Activated CD8-positive, alpha-beta memory T cell treated with anti-CD3 and anti-CD28 coated beads for 36 hours (primary cell): ENCODE measurements at regions not wholly inside any gene's neighbourhood (a gene's known extent, or its start where the extent isn't known, plus 50 kb on each side); places are given as distances from the start of the nearest gene placed in this dataset.

ENCODE experiments used
- CTCF ChIA-PET: fragments of 350-600 bp; sonication (Branson Sonifier 250); formaldehyde crosslinking; loops from one replicate; lab custom pipeline; 2021; ENCODE audit warnings: antibody characterized with exemption; lab: Charles Lee
- POLR2A ChIA-PET: fragments of 350-600 bp; sonication (Branson Sonifier 250); formaldehyde crosslinking; loops from one replicate; lab custom pipeline; 2021; ENCODE audit warnings: antibody characterized with exemption; lab: Charles Lee

- ChIA-PET POLR2A (no interaction called here), CTCF (no interaction called here)
Measured at GRCh38 chr4:108529984-108530905, 90.1 kb upstream of the RPL34 start.

DNA sequence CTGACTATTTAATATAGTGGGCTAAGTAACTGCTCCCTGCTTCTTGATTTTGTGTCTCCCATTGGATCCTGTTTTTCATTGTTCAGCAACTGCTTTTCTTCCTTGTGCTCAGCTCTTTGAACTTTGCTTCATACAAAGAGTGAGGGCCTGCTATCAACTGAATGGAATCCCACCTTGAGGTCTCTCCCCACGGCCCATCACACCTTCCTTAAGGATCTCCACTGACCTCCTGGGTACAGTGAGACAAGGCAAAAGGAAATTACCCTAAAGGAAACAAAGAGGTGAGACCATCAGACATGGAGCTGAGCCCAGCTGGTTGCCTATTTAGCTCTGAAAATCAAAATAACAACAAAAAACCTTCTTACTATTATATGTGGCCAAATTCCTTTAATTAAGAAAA is 91.3 kb upstream of the RPL34 start:
- CTCF ChIA-PET, result interaction anchor here (0.5 kb wide), 1 partner anchor 27 kb away, joined by 3 read pairs; no protein-coding TSS in a partner anchor

GRCh38 chr4:108527723-108528122 is 92.7 kb upstream of the RPL34 start:
- ChIA-PET POLR2A (no interaction called here), CTCF (no interaction called here)

More for the DNA sequence above, 91.3 kb upstream of the RPL34 start:
- POLR2A ChIA-PET, result no interaction called here

DNA sequence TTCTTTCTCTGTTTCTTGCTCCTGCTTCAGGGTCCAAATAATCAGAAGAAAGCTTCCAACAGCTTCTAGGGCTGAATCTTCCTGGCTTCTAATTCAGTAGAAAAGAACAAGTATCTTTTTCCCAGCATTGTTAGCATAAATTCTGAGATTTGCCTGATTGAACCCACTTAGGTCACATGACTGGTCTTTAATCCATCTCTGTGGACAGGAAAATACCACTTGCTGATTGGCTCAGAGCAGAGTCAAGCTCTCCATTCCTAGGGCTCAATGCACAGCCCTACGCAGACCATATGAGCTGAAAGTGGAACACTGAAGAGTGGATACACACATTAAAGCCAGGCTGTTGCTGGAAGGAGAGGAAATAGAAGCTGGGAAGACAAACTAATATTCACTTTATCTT is 99.6 kb upstream of the RPL34 start:
- POLR2A ChIA-PET, result no interaction called here
- CTCF ChIA-PET, result no interaction called here

GRCh38 chr4:108519911-108520601 is 100.3 kb upstream of the RPL34 start:
- ChIA-PET CTCF (no interaction called here), POLR2A (no interaction called here)

- CTCF ChIA-PET, result no interaction called here
- POLR2A ChIA-PET, result no interaction called here
Measured at GRCh38 chr4:108519208-108519833, 101.1 kb upstream of the RPL34 start.

GRCh38 chr4:108512615-108513505 is 107.5 kb upstream of the RPL34 start:
- POLR2A ChIA-PET, result no interaction called here

DNA sequence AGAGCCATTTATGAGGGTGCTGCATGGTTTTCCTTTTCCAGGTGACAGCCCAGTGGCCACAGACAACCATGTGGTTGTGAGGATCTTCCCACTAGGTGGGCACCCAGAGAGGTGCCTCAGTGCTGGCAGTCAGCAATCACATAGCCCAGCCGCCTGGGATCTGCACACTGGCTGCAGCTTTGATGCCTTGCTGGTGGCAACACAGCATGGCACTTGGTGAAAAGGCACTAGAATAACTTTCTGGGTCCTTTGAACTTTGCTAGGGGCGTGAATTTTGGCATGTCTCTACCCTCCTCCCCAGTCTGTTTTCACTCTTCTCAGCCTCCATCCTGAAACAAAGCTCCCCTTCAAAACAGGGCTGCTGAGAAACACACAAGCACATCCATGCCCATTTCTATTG is 108.8 kb upstream of the RPL34 start:
- CTCF ChIA-PET, result no interaction called here
- POLR2A ChIA-PET, result no interaction called here

More at GRCh38 chr4:108512615-108513505, 107.5 kb upstream of the RPL34 start:
- CTCF ChIA-PET, result interaction anchor here (0.7 kb wide), 1 partner anchor 494 kb away, joined by 3 read pairs; no protein-coding TSS in a partner anchor

DNA sequence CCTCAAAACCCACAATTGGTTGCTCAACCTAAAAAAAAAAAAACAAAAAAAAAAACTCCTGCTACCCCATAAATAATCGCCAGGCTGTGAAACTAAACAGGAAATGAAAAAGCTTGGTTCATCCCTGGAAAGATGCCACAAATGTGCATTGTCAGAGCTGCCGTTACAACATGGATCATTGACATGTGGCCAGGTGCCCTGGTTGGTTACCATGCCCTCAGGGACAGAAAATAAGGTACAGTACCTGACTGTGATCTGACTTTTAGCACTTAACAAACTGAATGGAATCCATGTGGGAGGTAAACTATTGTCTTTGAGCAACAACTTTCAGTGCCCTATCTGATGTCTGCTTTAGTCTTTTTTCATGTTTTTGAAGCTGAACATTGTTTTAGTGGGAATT is 118.0 kb upstream of the RPL34 start:
- CTCF ChIA-PET, result interaction anchor here (0.7 to 1.0 kb wide), 3 partner anchors 10 to 56 kb away, joined by 3 to 4 read pairs (median 3); no protein-coding TSS in a partner anchor
- POLR2A ChIA-PET, result interaction anchor here (0.6 kb wide), 1 partner anchor 342 kb away, joined by 3 read pairs; no protein-coding TSS in a partner anchor

- POLR2A ChIA-PET, result interaction anchor here (0.7 kb wide), 1 partner anchor 237 kb away, joined by 5 read pairs; no protein-coding TSS in a partner anchor
- CTCF ChIA-PET, result interaction anchor here (0.7 kb wide), 1 partner anchor 549 kb away, joined by 3 read pairs; no protein-coding TSS in a partner anchor
Measured at GRCh38 chr4:108498925-108499324, 121.5 kb upstream of the RPL34 start.

- POLR2A ChIA-PET, result no interaction called here
- CTCF ChIA-PET, result no interaction called here
Measured at GRCh38 chr4:108493596-108493931, 126.8 kb upstream of the RPL34 start.

DNA sequence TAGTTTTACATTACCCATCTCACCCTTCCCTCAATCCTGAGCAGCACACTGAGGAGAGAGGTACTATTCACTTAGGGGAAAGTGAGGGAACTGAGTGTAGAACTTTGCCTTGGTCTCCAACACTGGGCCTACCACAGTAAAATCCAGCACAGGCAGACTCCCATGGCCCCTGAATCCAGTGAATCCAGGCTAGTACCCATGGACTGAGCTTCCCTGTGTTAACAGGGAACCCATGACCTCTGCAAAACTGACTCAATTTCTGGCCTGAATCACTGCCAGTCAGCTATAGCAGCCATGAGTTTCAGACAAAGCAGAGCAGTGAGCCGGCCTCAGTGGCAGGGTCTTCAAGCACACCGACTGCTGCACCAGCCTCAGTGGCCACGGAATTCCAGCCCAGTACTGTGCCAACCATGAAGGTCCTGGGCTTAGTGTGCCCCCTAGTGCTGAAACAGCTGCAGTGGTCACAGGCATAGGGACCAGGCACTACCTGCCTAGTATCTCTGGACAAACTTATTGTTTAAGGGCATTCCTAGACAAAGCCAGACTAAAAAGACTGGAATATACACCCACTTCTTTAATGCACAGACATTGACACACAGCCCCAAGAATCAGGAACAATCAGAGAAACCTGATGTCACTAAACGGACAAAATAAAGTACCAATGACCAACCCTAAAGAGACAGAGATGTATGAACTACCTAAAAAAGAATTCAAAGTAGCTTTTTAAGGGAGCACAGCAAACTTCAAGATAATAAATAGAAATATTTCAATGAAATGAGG is 127.4 kb upstream of the RPL34 start:
- POLR2A ChIA-PET, result no interaction called here
- CTCF ChIA-PET, result interaction anchor here (1.0 kb wide), 1 partner anchor 10 kb away, joined by 4 read pairs; no protein-coding TSS in a partner anchor

- CTCF ChIA-PET, result no interaction called here
- POLR2A ChIA-PET, result no interaction called here
Measured at GRCh38 chr4:108488865-108489264, 131.5 kb upstream of the RPL34 start.

DNA sequence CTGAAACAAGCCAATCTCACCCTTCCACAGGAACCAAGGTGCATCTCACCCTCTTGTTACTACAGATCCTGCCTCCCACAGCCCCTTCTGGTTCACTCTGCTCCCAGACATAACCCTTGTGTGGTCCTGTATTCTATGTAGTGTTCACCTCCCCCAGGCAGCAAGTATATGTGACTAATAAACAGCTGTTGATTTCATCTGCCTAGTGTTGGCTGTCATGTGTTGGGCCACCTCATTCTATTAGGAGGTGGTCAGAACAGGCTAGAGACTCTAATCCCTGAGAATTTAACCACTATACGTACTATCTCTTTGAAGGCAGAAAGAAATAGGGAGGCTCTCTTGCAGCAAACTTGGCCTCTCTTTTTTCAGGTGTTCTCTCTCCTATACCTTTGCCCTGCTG is 134.3 kb upstream of the RPL34 start:
- POLR2A ChIA-PET, result no interaction called here
- CTCF ChIA-PET, result no interaction called here

DNA sequence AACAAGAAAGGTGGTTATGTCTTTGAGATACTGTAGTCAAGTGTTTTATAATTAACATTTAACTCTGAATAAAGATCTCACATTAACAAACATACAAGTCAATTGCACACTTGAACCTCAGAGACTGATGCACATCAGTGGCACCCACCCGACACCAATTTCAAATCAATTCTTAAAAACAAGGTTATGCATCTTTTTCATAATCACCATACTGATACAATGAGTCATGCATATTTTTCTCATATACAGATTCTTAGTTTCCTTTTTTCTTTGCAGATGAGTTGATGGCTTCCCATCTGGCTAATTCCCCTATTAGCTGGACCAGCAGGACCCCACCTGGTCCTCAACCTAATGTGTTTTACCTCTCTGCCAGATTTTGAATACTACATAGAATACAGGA is 136.2 kb upstream of the RPL34 start:
- POLR2A ChIA-PET, result no interaction called here

DNA sequence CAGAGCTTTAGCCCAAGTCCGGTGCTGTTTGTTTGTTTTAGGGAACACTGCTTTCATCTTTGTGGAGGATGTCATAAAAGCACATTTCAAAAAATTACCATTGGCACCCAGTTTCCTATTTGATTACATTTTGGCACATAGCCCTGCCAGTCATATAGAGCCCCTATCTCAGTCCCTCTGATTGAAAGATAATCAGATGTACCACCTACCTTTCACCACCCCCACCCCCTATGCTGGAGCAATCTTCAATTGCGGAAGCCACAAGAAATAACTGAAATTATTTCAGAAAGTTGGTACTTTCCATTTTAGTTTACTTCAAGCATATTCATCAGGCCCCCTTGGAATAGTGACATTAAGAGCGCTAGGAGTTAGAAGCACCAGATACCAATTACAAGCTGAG is 136.7 kb upstream of the RPL34 start:
- ChIA-PET CTCF (no interaction called here), POLR2A (no interaction called here)

More for the DNA sequence above, 136.2 kb upstream of the RPL34 start:
- CTCF ChIA-PET, result no interaction called here

GRCh38 chr4:108483079-108483478 is 137.3 kb upstream of the RPL34 start:
- ChIA-PET POLR2A (no interaction called here), CTCF (no interaction called here)

DNA sequence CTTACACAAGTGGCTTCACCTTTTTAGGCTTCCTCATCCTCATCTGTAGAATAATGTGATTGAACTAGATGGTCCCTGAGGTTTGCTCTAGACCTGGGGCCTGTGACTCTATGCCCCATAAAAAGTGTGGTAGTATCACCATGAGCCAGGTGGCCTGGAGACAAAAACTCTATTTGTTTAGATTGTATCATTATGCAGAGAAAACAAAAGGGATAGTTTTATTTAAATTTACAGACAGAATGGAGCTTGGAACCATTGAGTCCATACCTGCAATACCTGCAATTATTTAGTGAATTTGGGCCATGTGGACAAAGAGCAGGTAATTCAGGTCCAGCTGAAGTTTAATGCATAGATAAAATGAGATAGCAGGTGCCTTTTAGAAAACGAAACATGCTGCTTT is 139.5 kb upstream of the RPL34 start:
- CTCF ChIA-PET, result no interaction called here
- POLR2A ChIA-PET, result no interaction called here
